Umbilical cord (tissue), 1 donor: ENCODE measurements at regions not wholly inside any gene's neighbourhood (a gene's known extent, or its start where the extent isn't known, plus 50 kb on each side); places are given as distances from the start of the nearest gene placed in this dataset.
"Not testable (repeated sequence)": the region's sequence is repeated elsewhere in the genome, so short reads cannot be mapped to it uniquely, and the experiment has no call there.

Source experiments
- DNase-seq: peaks from one replicate; pipeline ENCODE4 v3.0.0-alpha.2; 2015; ENCODE audit warnings: low spot score

DNA sequence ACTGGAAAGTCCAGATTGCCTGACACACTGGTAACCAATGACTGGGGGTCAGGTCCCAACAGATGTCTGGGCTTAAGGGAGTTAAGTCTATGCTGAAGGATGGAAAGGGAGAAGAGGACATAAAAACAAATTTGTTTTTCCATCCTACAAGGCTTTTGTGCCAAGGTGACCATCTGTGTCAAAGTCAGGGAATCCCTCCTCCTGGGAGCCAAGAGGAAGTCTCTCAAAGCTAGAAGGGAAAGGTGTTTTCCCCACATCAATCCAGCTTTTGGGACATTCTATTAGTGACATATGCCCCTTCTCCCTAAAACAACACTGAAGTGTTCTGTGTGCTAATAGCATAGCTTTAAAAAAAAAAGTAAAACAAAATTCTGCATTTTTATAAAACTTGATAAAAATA is 173.9 kb downstream of the ZNF621 start:
- DNase-seq = not testable (repeated sequence)

- DNase-seq = no peak
Measured at GRCh38 chr3:40701016-40701588, 176.3 kb downstream of the ZNF621 start.

GRCh38 chr3:40704224-40704623 is 179.5 kb downstream of the ZNF621 start:
- DNase-seq = no peak

GRCh38 chr3:40705663-40706062 is 180.9 kb downstream of the ZNF621 start:
- DNase-seq = no peak

GRCh38 chr3:40713306-40713705 is 188.5 kb downstream of the ZNF621 start:
- no peak for DNase-seq

DNA sequence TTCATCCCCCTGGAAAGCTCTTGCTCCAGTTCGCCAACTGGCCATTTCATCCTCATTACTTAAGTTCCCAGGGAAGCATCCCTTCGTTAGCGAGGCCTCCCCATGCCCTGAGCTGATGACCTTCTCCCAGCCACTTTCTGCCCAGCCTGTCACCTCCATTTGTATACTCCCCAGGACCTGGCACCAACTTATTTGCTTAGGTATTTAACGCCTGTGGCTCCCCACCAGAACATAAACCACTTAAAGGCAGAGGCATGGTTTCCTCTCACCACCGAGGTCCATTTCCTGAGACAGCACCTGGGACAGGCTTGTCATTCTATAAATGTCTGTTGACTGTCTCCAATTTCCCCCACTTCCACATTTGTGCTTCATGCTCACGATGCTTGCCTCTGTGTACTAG is 189.0 kb downstream of the ZNF621 start:
- no peak for DNase-seq

GRCh38 chr3:40714771-40715345 is 190.1 kb downstream of the ZNF621 start:
- DNase-seq = no peak

DNA sequence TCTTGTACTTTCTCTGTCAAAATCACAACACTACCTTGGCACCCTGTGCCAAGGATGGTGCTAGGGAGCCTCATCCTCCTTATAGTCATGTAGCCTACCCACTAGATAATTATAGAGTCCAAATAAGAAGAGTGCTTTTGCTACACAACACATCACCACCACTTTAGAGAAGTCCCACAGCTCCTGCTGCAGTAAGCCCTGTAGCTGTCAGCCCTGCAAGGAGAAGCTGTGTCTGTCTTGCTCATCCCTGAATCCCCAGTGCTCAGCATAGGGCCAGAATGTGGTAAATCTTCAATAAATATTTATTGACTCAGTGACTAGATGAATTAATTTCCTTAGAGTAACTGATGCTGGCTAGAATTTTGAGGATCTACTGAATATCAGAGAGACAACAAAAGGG is 190.8 kb downstream of the ZNF621 start:
- DNase-seq = no peak

DNA sequence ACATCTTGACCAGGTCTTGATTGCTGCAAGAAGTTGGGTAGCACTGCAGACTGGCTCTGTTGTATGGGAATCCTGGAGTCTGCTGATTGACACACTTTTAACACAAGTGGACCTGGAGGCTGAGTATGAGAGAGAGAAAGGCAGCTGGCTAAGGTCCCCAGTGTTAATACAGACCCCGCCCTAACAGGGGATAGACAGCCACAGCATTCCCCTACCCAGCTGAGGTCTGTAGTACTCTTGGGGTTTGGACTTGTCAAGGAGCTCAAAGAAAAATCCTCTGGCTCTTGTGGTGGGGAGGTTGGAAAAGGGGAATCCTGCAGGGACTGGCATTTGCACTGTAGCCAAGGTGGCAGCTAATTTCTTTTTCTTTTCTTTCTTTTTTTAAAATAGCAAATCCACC is 192.7 kb downstream of the ZNF621 start:
- DNase-seq = no peak

DNA sequence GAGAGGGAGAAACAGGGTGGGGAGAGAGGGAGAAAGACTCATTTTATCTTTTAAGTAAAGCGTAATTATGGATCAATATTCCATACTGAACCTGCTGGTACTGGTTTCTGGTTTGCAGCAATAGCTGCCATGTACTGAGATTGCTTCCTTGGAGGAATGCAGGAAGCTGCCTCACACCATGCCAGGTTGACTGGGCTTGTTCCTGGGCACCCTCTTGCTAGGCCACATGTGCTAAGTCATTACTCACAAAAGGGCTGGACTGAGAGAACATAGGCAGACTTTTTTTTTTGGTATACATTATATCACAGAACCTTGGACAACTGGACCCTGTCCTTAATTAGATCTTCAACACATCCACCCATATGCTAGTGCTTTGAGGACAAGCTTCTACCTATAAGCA is 193.4 kb downstream of the ZNF621 start:
- DNase-seq = no peak

GRCh38 chr3:40718681-40719080 is 193.9 kb downstream of the ZNF621 start:
- no peak for DNase-seq

- no peak for DNase-seq
Measured at GRCh38 chr3:40719660-40720287, 195.0 kb downstream of the ZNF621 start.

DNA sequence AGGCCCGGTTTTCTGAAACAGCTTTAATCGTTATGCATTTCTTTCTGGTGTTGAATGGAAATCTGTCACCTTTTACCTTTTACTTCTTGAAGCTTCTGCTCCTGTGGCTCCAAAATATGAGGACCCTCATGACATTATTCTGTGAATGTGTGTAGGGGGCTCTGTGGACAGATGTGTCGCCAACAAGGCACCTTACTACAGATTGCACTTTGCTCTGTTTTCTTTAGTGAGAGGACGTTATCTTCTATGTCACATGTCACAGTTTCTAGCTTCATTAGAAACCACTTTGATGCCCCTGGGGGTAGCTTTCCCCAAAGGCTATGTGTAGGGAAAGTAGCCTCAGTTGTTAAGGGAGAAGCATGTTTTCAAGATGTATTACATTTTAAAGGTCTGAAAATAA is 195.6 kb downstream of the ZNF621 start:
- no peak for DNase-seq

DNA sequence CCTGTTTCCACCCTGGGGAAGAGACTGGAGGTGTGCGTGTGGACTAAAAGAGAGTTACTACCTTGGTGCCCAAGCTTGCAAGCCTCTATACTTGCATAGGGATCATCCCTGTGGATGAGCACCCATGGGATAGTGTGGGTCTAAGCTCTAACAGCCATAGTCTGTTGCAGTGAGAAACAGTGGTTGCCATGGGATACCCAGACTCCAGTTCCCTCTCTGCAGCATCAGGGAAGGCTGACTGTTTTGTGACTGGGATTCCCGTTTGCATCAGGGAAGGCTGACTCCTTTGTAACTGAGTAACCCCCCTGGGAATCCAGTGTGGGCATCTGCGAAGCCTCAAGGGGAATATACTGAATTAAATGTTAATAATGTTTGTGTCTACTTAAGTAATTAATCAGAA is 196.1 kb downstream of the ZNF621 start:
- no peak for DNase-seq

- DNase-seq = no peak
Measured at GRCh38 chr3:40723083-40723660, 198.4 kb downstream of the ZNF621 start.

- no peak for DNase-seq
Measured at GRCh38 chr3:40725031-40725430, 200.3 kb downstream of the ZNF621 start.

- no peak for DNase-seq
Measured at GRCh38 chr3:40731445-40731844, 206.7 kb downstream of the ZNF621 start.

GRCh38 chr3:40736943-40737342 is 212.2 kb downstream of the ZNF621 start:
- DNase-seq = no peak

DNA sequence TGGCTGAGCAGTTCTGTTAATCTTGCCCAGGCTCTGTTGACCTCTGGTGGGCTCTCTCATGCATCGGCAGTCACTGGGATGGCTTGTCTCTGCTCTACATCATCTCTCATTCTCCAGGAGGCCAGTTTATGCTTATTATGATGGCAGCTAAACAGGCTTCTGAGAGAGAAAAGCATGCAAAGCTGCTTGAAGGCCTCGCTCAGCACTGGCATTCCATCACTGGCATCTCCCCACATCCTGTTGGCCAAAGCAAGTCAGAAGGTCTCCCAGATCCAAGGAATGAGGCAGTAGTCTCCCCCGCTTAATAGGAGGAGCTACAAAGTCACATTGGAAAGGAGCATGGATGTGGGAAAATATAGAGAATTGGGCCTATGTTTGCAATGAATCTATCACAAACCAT is 212.6 kb downstream of the ZNF621 start:
- DNase-seq = peak; percentile 26

DNA sequence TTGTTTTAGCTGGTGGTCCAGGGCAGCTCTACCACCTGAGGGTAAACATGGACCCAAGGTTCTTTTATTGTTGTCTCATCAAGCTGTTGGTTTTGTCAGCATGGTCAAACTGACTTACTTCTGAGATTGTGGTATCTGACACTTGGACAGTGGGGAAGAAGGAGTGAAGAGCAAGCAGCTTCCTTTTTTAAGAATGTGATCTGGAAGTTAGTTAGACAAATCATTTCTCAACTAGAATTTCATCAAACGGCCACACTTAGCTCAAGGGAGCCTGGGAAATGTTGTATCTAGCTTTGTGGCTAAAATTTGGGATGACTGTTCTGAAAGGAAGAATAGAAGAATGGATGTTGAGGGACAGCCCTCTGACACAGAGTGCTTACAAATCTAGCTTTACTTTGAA is 215.2 kb downstream of the ZNF621 start:
- DNase-seq = no peak

DNA sequence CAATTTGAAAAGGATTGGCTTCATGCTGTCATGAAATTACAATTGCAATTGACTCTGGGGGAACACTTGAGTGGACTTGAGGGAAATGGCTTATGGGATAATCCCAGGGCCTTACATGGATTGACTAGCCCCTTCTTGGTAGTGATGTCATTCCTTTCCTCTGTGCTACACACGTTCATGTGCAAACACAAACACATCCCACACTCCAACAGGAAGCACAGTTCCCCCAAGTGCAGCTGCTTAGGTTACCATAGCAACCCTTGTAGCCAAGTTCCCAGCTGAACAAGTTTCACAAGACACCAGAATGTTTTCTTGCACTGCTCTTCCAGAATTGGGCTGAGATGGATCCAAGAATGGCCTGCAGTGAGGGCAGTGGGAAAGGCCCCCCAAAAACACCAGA is 217.0 kb downstream of the ZNF621 start:
- peak; percentile 91 for DNase-seq

- no peak for DNase-seq
Measured at GRCh38 chr3:40745381-40746106, 220.8 kb downstream of the ZNF621 start.

DNA sequence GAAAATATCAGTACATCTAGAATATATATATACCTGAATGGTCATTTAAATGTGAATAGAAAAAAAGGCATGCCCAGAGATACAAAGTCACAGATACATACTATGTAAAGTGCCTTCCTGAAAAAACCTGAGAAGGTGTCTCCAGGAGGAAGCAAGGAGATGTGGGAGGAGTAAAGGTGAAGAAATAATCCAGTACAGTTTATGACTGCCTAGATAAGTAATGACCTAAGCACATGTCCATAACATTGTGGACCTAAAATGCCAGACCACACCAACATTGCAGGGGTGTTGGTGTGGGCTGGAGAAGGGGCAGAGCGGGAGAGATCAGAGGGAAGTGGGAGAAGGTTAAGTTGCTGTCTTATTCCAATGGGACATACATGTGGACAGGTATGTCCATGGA is 226.9 kb downstream of the ZNF621 start:
- no peak for DNase-seq
